Left lung (tissue), 4 donors: ENCODE measurements at regions not wholly inside any gene's neighbourhood (a gene's known extent, or its start where the extent isn't known, plus 50 kb on each side); places are given as distances from the start of the nearest gene placed in this dataset.
"Not testable (repeated sequence)": the region's sequence is repeated elsewhere in the genome, so short reads cannot be mapped to it uniquely, and the experiment has no call there.

Source experiments
- ATAC-seq: fragments of 200-7000 bp; cut with Tn5 transposase; one replicate; pipeline ENCODE4 v1.9.1; 2020; ENCODE audit warnings: moderate library complexity
- DNase-seq, 4 donors: peaks; one replicate each; pipeline ENCODE4 v3.0.0-alpha.2; 2013 to 2020
- H3K27ac ChIP-seq, 2 donors: fragments of 200-600 bp; sonication (generic) in 1 of 2; one replicate each; pipeline versions ENCODE4 v1.5.0 to v1.8.0; 2020 to 2021
- H3K27me3 ChIP-seq, 2 donors: fragments of 200-600 bp; sonication (generic) in 1 of 2; one replicate each; pipeline versions ENCODE4 v1.5.0 to v1.8.0; 2020 to 2021
- H3K36me3 ChIP-seq, 2 donors: fragments of 200-600 bp; sonication (generic) in 1 of 2; one replicate each; pipeline versions ENCODE4 v1.5.0 to v1.8.0; 2020 to 2021
- H3K4me1 ChIP-seq, 2 donors: fragments of 200-600 bp; one replicate each; pipeline ENCODE4 v1.8.0; 2021
- H3K4me3 ChIP-seq, 2 donors: fragments of 200-600 bp; sonication (generic) in 1 of 2; one replicate each; pipeline versions ENCODE4 v1.5.0 to v1.8.0; 2020 to 2021; ENCODE audit warnings: mild to moderate bottlenecking in 1 of 2
- H3K9me3 ChIP-seq, 2 donors: fragments of 200-600 bp; sonication (generic) in 1 of 2; one replicate each; pipeline versions ENCODE4 v1.5.0 to v1.8.0; 2020 to 2021
- CTCF ChIP-seq, 2 donors: fragments of 200-600 bp; sonication (generic) in 1 of 2; IDR thresholded peaks; one replicate each; pipeline versions ENCODE4 v1.5.0 to v1.8.0; 2021; ENCODE audit warnings: antibody characterized with exemption in 2 of 2
- intact Hi-C, 2 donors: fragments of 100-400 bp; cut with DNase I; formaldehyde crosslinking; loops; one replicate each; pipeline versions ENCODE4 v1.11.2 to v1.14.2; 2022
- donor health status: DM: no; HTN: yes; CAD: no.
- donor health status: DM: no; HTN: no; CAD: no.

- Histone ChIP-seq H3K9me3 (no peaks in the 10 kb centered on the region), H3K4me1 (no peaks in the 10 kb centered on the region), H3K4me3 (no peak overlapping the region), H3K36me3 (no peaks in the 10 kb centered on the region), H3K27ac (no peak overlapping the region), H3K27me3 (no peaks in the 10 kb centered on the region)
- intact Hi-C loops = no loop called here
- no peak for DNase-seq
- no peak for TF ChIP-seq CTCF (IDR thresholded peaks at IDR 0.05)
- no peak for ATAC-seq
Observed at GRCh38 chr18:30160124-30160523, 882.4 kb downstream of the DSC3 start.

GRCh38 chr18:30150586-30151250 is 891.8 kb downstream of the DSC3 start:
- no peak overlapping the region for H3K27ac ChIP-seq
- ATAC-seq (no peak), DNase-seq (no peak)
- H3K27me3 ChIP-seq = no peaks in the 10 kb centered on the region
- no peaks in the 10 kb centered on the region for H3K9me3 ChIP-seq
- H3K4me1 ChIP-seq = no peaks in the 10 kb centered on the region
- intact Hi-C loops = no loop called here
- H3K36me3 ChIP-seq = no peaks in the 10 kb centered on the region
- TF ChIP-seq CTCF (IDR thresholded peaks at IDR 0.05) = no peak
- no peak overlapping the region for H3K4me3 ChIP-seq

GRCh38 chr18:30149585-30149984 is 893.0 kb downstream of the DSC3 start:
- Histone ChIP-seq H3K27me3 (no peaks in the 10 kb centered on the region), H3K36me3 (no peaks in the 10 kb centered on the region), H3K27ac (no peak overlapping the region), H3K9me3 (no peaks in the 10 kb centered on the region), H3K4me1 (no peaks in the 10 kb centered on the region), H3K4me3 (no peak overlapping the region)
- TF ChIP-seq CTCF (IDR thresholded peaks at IDR 0.05) = no peak
- intact Hi-C loops = no loop called here
- ATAC-seq (no peak), DNase-seq (no peak)

GRCh38 chr18:30142870-30143269 is 899.7 kb downstream of the DSC3 start:
- ATAC-seq = no peak

GRCh38 chr18:30142248-30142647 is 900.3 kb downstream of the DSC3 start:
- Histone ChIP-seq H3K4me1 (no peaks in the 10 kb centered on the region), H3K27me3 (no peaks in the 10 kb centered on the region), H3K36me3 (no peaks in the 10 kb centered on the region), H3K4me3 (no peak overlapping the region), H3K9me3 (peaks cover 0 to 23% of the 10 kb centered on the region in 2 donors), H3K27ac (no peak overlapping the region)
- intact Hi-C loops = no loop called here
- ATAC-seq (no peak), DNase-seq (no peak)
- no peak for TF ChIP-seq CTCF (IDR thresholded peaks at IDR 0.05)

More at GRCh38 chr18:30142870-30143269, 899.7 kb downstream of the DSC3 start:
- H3K36me3 ChIP-seq = no peaks in the 10 kb centered on the region
- H3K27ac ChIP-seq = no peak overlapping the region
- no peaks in the 10 kb centered on the region for H3K4me1 ChIP-seq
- TF ChIP-seq CTCF (IDR thresholded peaks at IDR 0.05) = no peak
- intact Hi-C loops = no loop called here
- peaks cover 0 to 23% of the 10 kb centered on the region in 2 donors for H3K9me3 ChIP-seq
- H3K4me3 ChIP-seq = no peak overlapping the region
- DNase-seq = no peak
- H3K27me3 ChIP-seq = no peaks in the 10 kb centered on the region

GRCh38 chr18:30141506-30141905 is 901.0 kb downstream of the DSC3 start:
- DNase-seq, H3K27ac ChIP-seq, intact Hi-C loops, ATAC-seq, H3K36me3 ChIP-seq, H3K27me3 ChIP-seq, H3K4me3 ChIP-seq, H3K4me1 ChIP-seq: not testable (repeated sequence)
- peaks cover 0 to 23% of the 10 kb centered on the region in 2 donors for H3K9me3 ChIP-seq
